Islet of Langerhans (tissue), 1 donor: ENCODE measurements at regions not wholly inside any gene's neighbourhood (a gene's known extent, or its start where the extent isn't known, plus 50 kb on each side); places are given as distances from the start of the nearest gene placed in this dataset.
"Not testable (repeated sequence)": the region's sequence is repeated elsewhere in the genome, so short reads cannot be mapped to it uniquely, and the experiment has no call there.

Experiments
- FAIRE-seq: peaks from one replicate; lab custom pipeline; 2011; peaks lifted over from hg19 to GRCh38; lab: Jason Lieb, UNC

GRCh38 chr3:159458982-159459381 is 529.7 kb upstream of the IL12A start:
- no peak for FAIRE-seq

GRCh38 chr3:159472611-159473010 is 516.0 kb upstream of the IL12A start:
- FAIRE-seq, result no peak

DNA sequence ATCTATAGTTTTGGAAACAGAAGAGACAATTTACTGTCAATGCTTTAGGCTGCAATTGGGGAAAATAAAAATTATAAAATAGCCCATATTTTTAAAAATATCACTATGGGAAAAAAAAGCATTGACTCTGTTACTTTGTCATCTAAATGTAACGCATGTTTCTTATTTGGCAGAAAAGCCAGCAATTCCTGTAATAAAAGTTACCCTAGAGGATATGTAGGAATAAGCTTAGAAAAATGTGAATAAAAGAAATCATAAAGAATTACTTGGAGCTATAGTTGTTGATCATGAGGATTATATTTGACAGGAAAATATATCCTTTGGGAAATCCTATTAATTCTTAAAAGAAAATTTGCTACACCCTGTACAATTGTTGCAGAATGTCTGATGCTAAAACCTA is 515.4 kb upstream of the IL12A start:
- FAIRE-seq, result no peak

- FAIRE-seq, result no peak
Measured at GRCh38 chr3:159480046-159480445, 508.6 kb upstream of the IL12A start.

DNA sequence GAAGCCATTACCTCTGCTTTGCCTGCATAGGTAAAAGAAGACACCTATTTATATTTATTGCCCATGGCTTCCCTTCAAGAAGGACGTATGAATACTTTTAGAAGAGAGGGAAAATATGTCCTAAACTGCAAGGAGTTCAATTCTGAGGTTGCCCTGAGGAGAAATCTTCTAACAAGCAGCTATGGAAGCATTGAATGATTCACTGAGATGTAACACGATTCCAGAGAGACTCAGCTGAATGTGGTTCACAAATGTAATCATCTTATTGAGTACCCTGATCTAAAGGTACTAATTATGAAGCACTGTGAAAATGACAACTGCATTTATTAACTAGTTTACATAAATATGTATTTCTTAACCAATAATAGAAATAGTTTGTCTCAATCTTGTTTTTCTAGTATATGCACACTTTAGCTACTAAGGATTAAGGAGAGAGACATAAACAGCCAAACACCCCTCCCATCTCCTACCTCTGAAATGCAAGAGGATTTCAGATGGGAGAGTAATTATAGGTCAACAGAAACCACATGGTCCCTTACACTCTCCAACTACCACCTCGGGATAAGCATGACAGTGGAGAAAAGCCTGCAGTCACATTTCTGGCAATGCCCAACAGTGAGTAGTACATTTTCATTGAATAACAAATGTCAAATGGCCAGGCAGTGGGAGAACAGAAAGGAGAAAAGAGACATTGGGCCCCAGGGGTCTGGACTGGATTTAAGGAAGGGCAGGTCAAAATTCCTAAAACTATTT is 506.2 kb upstream of the IL12A start:
- FAIRE-seq, result no peak

DNA sequence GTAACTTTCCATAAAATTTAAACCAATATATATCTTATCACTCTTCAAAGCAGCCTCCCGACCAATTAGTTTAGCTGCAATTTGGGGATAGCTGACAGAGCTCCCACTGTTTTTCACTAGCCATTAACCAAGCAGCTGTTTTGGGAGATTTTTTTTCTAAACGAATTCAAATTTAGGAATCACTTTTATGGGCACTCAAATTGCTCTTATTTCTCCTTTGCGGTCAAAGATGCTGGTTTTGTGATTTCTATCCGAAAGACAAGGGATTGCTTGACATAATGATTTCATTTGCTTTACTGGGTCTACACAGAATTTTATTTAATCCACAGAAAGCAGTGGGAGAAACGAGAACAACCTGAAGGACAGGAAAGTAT is 505.7 kb upstream of the IL12A start:
- no peak for FAIRE-seq

- FAIRE-seq, result no peak
Measured at GRCh38 chr3:159486580-159486979, 502.1 kb upstream of the IL12A start.

DNA sequence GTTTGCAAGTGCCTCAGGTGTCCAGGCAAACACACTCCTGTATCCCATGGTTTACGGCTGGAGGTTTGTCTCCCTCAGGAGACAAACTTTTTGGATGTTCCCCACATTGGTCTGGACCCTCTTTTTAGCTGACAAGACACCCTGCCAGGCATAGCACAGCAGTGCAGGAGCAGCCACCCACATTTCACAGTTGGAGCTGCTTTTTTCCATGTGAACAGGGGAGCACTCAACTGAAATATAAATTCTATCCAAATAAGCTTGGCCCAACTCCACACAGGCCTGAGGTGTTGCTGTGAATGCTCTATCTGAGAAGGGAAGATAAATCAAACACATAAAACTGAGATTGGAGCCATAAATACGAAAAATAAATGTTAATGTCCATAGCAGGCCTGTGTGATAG is 501.3 kb upstream of the IL12A start:
- FAIRE-seq, result no peak

GRCh38 chr3:159488602-159489001 is 500.0 kb upstream of the IL12A start:
- no peak for FAIRE-seq

GRCh38 chr3:159497361-159497760 is 491.3 kb upstream of the IL12A start:
- no peak for FAIRE-seq

GRCh38 chr3:159499031-159499793 is 489.4 kb upstream of the IL12A start:
- FAIRE-seq, result no peak

GRCh38 chr3:159501029-159501428 is 487.6 kb upstream of the IL12A start:
- FAIRE-seq, result no peak

DNA sequence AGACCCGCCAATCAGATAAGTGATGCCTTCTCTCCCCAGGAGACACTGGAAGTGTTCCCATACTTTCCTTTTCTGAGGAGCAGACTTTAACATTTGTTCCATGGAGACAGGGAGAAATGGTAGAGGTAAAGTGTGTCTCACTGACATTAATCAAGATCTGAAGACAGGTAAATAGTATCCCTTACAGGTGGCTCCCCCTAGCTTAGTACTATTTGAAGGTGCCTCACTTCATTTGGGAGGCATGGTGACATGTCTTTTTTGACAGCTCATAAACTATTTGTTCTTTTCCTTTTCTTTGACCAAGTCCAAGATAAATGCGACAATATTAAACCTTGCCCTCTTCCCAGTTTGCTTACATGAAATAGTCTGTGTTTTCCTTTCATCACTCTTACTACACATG is 485.6 kb upstream of the IL12A start:
- FAIRE-seq, result no peak

DNA sequence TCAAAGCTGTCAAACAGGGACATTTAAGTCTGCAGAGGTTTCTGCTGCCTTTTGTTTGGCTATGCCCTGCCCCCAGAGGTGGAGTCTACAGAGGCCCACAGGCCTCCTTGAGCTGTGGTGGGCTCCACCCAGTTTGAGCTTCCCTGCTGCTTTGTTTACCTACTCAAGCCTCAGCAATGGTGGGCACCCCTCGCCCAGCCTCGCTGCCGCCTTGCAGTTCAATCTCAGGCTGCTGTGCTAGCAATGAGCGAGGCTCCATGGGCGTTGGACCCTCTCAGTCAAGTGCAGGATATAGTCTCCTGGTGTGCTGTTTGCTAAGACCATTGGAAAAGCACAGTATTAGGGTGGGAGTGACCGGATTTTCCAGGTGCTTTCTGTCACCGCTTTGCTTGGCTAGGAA is 477.6 kb upstream of the IL12A start:
- not testable (repeated sequence) for FAIRE-seq

GRCh38 chr3:159513444-159513843 is 475.2 kb upstream of the IL12A start:
- no peak for FAIRE-seq

DNA sequence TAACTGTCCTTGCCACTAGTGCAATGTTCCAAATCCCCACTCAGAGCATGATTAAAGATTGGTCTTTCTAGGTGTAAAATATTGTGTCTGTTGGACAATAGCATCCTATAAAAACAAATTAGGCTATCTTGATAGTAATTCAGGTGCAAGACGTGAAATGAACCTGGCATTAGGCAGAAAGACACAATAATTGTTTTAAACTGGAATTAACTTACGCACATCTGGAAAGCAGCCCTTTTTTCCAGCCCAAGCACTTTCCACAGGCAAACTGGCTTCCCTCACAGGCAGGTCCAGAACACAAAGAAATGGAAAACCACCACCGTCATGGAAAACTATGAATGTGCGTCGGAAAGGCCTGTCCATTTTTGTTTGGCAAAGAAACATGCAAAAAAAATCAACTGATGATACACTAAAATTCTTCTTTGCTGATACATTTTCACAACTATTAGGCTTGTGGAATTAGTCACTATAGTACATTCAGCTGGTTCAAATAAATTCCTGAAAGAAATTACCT is 474.7 kb upstream of the IL12A start:
- no peak for FAIRE-seq

GRCh38 chr3:159517105-159517504 is 471.5 kb upstream of the IL12A start:
- no peak for FAIRE-seq

DNA sequence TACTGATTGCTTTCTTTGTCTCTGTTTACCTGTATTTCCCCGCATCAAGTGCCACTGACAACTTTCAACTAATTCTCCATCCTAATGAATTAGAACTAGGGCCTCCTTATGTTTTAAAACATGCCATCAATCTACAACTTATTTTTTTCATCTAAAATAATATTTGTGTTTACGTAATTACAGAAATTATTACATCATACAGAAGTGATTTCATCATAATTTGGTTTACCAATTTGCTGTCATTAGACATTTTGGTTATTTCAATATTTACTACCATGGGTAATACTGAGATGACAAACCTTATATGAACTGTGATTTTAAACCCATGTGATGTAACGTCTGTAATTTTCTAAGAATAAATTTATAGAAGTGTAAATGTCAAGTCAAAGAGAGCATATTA is 468.0 kb upstream of the IL12A start:
- no peak for FAIRE-seq

DNA sequence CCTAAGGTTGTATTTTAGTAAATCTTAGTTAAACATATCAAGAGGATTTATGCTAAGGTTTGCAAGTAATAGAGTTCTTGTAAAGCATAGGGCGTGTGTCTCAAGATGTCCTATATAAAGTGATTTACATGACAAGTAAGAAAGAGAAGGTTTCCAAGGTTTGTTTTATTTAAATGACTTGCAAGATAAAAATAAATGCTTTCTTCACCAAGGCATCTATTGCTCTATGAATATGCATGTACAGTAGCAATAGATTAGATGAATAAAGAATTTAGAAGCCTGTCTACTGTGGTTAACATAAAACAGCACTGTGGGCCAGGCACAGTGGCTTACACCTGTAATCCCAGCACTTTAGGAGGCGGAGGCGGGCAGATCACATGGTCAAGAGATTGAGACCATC is 466.4 kb upstream of the IL12A start:
- no peak for FAIRE-seq

GRCh38 chr3:159528251-159528895 is 460.3 kb upstream of the IL12A start:
- FAIRE-seq, result no peak

DNA sequence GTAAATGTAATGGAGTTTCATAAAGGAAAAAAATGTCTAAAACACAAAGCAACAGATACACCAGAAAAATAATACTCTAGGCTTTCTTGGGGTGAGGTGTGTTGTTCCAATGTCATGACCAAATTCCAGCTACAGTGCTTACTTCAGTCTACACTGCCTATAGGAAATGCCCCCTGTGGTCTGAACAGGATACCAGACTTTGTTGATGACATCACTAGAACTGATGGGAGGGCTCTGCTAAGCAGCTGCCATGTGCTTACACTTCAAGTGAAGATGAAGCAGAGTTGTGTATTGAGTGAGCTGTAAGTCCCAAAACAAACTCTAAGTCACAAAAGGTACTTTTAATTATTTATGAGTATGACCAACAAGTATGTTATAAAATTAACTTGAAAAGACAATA is 456.1 kb upstream of the IL12A start:
- FAIRE-seq, result no peak

GRCh38 chr3:159534496-159534895 is 454.1 kb upstream of the IL12A start:
- FAIRE-seq, result no peak

- FAIRE-seq, result no peak
Measured at GRCh38 chr3:159536876-159537275, 451.8 kb upstream of the IL12A start.
